HEK293 (cell line): ENCODE measurements at regions not wholly inside any gene's neighbourhood (a gene's known extent, or its start where the extent isn't known, plus 50 kb on each side); places are given as distances from the start of the nearest gene placed in this dataset.

Source experiments
- KLF8 ChIP-seq: fragments of 450-650 bp; formaldehyde crosslinking; IDR thresholded peaks from 2 replicates; pipeline ENCODE4 v1.5.1; 2016; ENCODE audit warnings: missing biosample characterization, missing genetic modification characterization
- REPIN1 ChIP-seq: fragments of 450-650 bp; formaldehyde crosslinking; IDR thresholded peaks from 2 replicates; pipeline ENCODE4 v1.5.1; 2017; ENCODE audit warnings: missing biosample characterization, missing genetic modification characterization, low read depth
- SP2 ChIP-seq: fragments of 450-650 bp; formaldehyde crosslinking; IDR thresholded peaks from 2 replicates; pipeline ENCODE4 v1.5.1; 2016; ENCODE audit warnings: missing biosample characterization, missing genetic modification characterization
- ZBTB1 ChIP-seq: fragments of 450-650 bp; formaldehyde crosslinking; IDR thresholded peaks from 2 replicates; pipeline ENCODE4 v1.5.1; 2016; ENCODE audit warnings: missing biosample characterization, missing genetic modification characterization
- ZBTB17 ChIP-seq: fragments of 450-650 bp; formaldehyde crosslinking; IDR thresholded peaks from 2 replicates; pipeline ENCODE4 v1.5.1; 2016; ENCODE audit warnings: missing biosample characterization, missing genetic modification characterization
- ZFP3 ChIP-seq: fragments of 450-650 bp; formaldehyde crosslinking; IDR thresholded peaks from 2 replicates; pipeline ENCODE4 v1.5.1; 2016; ENCODE audit warnings: low read depth, missing biosample characterization, missing genetic modification characterization
- ZNF114 ChIP-seq: fragments of 450-650 bp; formaldehyde crosslinking; IDR thresholded peaks from 2 replicates; pipeline ENCODE4 v1.5.0; 2017; ENCODE audit warnings: missing biosample characterization, missing genetic modification characterization
- ZNF121 ChIP-seq: fragments of 450-650 bp; formaldehyde crosslinking; IDR thresholded peaks from 2 replicates; pipeline ENCODE4 v1.5.1; 2016; ENCODE audit warnings: missing biosample characterization, missing genetic modification characterization
- ZNF133 ChIP-seq: fragments of 450-650 bp; formaldehyde crosslinking; IDR thresholded peaks from 2 replicates; pipeline ENCODE4 v1.5.1; 2016; ENCODE audit warnings: missing biosample characterization, missing genetic modification characterization
- ZNF248 ChIP-seq: fragments of 450-650 bp; formaldehyde crosslinking; IDR thresholded peaks from 2 replicates; pipeline ENCODE4 v1.5.1; 2017; ENCODE audit warnings: missing biosample characterization, missing genetic modification characterization
- ZNF266 ChIP-seq: fragments of 450-650 bp; formaldehyde crosslinking; IDR thresholded peaks from 2 replicates; pipeline ENCODE4 v1.5.1; 2016; ENCODE audit warnings: missing biosample characterization, missing genetic modification characterization, low read depth
- ZNF324 ChIP-seq: fragments of 450-650 bp; formaldehyde crosslinking; IDR thresholded peaks from 2 replicates; pipeline ENCODE4 v1.5.1; 2016; ENCODE audit warnings: missing biosample characterization, missing genetic modification characterization
- ZNF596 ChIP-seq: fragments of 450-650 bp; IDR thresholded peaks from 2 replicates; pipeline ENCODE4 v1.5.0; 2018; ENCODE audit warnings: missing biosample characterization, mild to moderate bottlenecking, missing genetic modification characterization, moderate library complexity
- ZNF626 ChIP-seq: fragments of 450-650 bp; sonication (Bioruptor Pico); formaldehyde crosslinking; IDR thresholded peaks from 2 replicates; pipeline ENCODE4 v1.5.1; 2018; ENCODE audit warnings: missing biosample characterization, missing genetic modification characterization, inconsistent platforms
- ZNF837 ChIP-seq: fragments of 450-650 bp; formaldehyde crosslinking; IDR thresholded peaks from 2 replicates; pipeline ENCODE4 v1.5.1; 2016; ENCODE audit warnings: missing biosample characterization, missing genetic modification characterization
- TF ChIP-seq, protein P1 (sequence below): fragments of 450-650 bp; formaldehyde crosslinking; IDR thresholded peaks from 2 replicates; pipeline ENCODE4 v1.5.1; 2016; ENCODE audit warnings: missing biosample characterization, missing genetic modification characterization, borderline replicate concordance
- TF ChIP-seq, protein P2 (sequence below): fragments of 450-650 bp; formaldehyde crosslinking; IDR thresholded peaks from 2 replicates; pipeline ENCODE4 v1.5.1; 2016; ENCODE audit warnings: missing biosample characterization, missing genetic modification characterization
- TF ChIP-seq, protein P3 (sequence below): fragments of 450-650 bp; formaldehyde crosslinking; IDR thresholded peaks from 2 replicates; pipeline ENCODE4; 2016; ENCODE audit warnings: missing biosample characterization, missing genetic modification characterization
- TF ChIP-seq, protein P4 (sequence below): fragments of 450-650 bp; formaldehyde crosslinking; IDR thresholded peaks from 2 replicates; pipeline ENCODE4 v1.5.1; 2017; ENCODE audit warnings: missing biosample characterization, missing genetic modification characterization
- TF ChIP-seq, protein P5 (sequence below): fragments of 450-650 bp; formaldehyde crosslinking; conservative IDR thresholded peaks from 2 replicates; pipeline ENCODE4 v1.5.1; 2016; ENCODE audit warnings: low read depth, missing biosample characterization, missing genetic modification characterization
- TF ChIP-seq, protein P6 (sequence below): fragments of 450-650 bp; formaldehyde crosslinking; optimal IDR thresholded peaks from 2 replicates; pipeline ENCODE3; 2016; ENCODE audit warnings: missing biosample characterization, mild to moderate bottlenecking, missing genetic modification characterization
- TF ChIP-seq, protein P7 (sequence below): fragments of 450-650 bp; formaldehyde crosslinking; IDR thresholded peaks from 2 replicates; pipeline ENCODE4 v1.5.1; 2016; ENCODE audit warnings: missing biosample characterization, missing genetic modification characterization

DNA sequence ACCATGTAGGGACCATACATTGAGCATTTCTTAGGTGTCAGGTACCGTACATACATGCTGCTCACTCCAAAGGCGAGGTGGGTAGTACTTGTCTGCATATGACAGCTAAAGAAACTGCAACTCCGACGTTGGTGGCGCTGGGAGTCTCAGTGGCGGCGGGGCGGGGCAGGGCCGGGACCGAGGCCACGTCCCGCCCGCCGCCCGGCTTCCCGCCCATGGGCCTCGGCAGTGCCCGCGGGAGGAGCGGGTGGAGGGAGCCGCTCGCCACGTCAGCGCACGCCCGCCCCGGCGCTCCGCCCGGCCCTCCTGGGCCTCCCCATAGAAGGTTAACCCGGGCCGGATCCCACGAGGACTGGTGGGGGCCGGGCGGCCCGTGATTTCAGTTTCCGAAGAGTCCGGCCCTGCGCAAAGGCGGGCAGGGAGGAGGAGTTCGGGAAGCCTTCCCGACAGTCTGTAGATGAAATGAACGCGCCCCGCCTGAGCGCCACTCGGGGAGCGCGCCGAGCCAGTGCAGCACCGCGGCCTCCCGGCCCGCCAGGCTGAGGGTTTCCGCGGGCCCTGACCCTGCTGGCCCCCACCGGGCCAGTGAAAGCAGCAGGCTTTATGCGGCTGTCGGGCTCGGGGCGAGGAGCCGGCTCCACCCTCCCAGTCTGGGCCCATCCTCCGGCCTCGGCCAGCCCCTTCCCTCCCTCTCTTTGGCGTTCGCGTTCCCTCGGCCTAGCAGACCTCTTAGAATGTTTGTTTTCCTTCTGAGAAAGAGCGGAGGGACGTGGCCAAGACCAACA lies 119.9 kb upstream of the JUN start (continued):
- TF ChIP-seq SP2 (tag by site-specific recombination): peak; percentile 84
- TF ChIP-seq, protein P1, sequence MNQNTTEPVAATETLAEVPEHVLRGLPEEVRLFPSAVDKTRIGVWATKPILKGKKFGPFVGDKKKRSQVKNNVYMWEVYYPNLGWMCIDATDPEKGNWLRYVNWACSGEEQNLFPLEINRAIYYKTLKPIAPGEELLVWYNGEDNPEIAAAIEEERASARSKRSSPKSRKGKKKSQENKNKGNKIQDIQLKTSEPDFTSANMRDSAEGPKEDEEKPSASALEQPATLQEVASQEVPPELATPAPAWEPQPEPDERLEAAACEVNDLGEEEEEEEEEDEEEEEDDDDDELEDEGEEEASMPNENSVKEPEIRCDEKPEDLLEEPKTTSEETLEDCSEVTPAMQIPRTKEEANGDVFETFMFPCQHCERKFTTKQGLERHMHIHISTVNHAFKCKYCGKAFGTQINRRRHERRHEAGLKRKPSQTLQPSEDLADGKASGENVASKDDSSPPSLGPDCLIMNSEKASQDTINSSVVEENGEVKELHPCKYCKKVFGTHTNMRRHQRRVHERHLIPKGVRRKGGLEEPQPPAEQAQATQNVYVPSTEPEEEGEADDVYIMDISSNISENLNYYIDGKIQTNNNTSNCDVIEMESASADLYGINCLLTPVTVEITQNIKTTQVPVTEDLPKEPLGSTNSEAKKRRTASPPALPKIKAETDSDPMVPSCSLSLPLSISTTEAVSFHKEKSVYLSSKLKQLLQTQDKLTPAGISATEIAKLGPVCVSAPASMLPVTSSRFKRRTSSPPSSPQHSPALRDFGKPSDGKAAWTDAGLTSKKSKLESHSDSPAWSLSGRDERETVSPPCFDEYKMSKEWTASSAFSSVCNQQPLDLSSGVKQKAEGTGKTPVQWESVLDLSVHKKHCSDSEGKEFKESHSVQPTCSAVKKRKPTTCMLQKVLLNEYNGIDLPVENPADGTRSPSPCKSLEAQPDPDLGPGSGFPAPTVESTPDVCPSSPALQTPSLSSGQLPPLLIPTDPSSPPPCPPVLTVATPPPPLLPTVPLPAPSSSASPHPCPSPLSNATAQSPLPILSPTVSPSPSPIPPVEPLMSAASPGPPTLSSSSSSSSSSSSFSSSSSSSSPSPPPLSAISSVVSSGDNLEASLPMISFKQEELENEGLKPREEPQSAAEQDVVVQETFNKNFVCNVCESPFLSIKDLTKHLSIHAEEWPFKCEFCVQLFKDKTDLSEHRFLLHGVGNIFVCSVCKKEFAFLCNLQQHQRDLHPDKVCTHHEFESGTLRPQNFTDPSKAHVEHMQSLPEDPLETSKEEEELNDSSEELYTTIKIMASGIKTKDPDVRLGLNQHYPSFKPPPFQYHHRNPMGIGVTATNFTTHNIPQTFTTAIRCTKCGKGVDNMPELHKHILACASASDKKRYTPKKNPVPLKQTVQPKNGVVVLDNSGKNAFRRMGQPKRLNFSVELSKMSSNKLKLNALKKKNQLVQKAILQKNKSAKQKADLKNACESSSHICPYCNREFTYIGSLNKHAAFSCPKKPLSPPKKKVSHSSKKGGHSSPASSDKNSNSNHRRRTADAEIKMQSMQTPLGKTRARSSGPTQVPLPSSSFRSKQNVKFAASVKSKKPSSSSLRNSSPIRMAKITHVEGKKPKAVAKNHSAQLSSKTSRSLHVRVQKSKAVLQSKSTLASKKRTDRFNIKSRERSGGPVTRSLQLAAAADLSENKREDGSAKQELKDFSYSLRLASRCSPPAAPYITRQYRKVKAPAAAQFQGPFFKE (tag by site-specific recombination): no peak
- peak; percentile 23; the same call in 1 of the 2 replicates for TF ChIP-seq ZNF596 (tag by site-specific recombination)
- TF ChIP-seq, protein P2, sequence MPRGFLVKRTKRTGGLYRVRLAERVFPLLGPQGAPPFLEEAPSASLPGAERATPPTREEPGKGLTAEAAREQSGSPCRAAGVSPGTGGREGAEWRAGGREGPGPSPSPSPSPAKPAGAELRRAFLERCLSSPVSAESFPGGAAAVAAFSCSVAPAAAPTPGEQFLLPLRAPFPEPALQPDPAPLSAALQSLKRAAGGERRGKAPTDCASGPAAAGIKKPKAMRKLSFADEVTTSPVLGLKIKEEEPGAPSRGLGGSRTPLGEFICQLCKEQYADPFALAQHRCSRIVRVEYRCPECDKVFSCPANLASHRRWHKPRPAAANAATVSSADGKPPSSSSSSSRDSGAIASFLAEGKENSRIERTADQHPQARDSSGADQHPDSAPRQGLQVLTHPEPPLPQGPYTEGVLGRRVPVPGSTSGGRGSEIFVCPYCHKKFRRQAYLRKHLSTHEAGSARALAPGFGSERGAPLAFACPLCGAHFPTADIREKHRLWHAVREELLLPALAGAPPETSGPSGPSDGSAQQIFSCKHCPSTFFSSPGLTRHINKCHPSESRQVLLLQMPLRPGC (tag by site-specific recombination): no peak
- no peak for TF ChIP-seq ZFP3 (tag by site-specific recombination)
- no peak for TF ChIP-seq ZNF837 (tag by site-specific recombination)
- TF ChIP-seq, protein P3, sequence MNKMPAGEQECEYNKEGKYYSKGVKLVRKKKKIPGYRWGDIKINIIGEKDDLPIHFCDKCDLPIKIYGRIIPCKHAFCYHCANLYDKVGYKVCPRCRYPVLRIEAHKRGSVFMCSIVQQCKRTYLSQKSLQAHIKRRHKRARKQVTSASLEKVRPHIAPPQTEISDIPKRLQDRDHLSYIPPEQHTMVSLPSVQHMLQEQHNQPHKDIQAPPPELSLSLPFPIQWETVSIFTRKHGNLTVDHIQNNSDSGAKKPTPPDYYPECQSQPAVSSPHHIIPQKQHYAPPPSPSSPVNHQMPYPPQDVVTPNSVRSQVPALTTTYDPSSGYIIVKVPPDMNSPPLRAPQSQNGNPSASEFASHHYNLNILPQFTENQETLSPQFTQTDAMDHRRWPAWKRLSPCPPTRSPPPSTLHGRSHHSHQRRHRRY (tag by site-specific recombination): no peak
- TF ChIP-seq ZNF114 (tag by site-specific recombination): no peak
- no peak for TF ChIP-seq ZNF266
- TF ChIP-seq KLF8 (tag by site-specific recombination): peak; percentile 42; the same call in 1 of the 2 replicates
- TF ChIP-seq REPIN1 (tag by site-specific recombination): no peak
- TF ChIP-seq, protein P4, sequence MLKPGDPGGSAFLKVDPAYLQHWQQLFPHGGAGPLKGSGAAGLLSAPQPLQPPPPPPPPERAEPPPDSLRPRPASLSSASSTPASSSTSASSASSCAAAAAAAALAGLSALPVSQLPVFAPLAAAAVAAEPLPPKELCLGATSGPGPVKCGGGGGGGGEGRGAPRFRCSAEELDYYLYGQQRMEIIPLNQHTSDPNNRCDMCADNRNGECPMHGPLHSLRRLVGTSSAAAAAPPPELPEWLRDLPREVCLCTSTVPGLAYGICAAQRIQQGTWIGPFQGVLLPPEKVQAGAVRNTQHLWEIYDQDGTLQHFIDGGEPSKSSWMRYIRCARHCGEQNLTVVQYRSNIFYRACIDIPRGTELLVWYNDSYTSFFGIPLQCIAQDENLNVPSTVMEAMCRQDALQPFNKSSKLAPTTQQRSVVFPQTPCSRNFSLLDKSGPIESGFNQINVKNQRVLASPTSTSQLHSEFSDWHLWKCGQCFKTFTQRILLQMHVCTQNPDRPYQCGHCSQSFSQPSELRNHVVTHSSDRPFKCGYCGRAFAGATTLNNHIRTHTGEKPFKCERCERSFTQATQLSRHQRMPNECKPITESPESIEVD (tag by site-specific recombination): no peak
- no peak for TF ChIP-seq ZNF324 (tag by site-specific recombination)
- no peak for TF ChIP-seq ZNF133 (tag by site-specific recombination)
- TF ChIP-seq, protein P5, sequence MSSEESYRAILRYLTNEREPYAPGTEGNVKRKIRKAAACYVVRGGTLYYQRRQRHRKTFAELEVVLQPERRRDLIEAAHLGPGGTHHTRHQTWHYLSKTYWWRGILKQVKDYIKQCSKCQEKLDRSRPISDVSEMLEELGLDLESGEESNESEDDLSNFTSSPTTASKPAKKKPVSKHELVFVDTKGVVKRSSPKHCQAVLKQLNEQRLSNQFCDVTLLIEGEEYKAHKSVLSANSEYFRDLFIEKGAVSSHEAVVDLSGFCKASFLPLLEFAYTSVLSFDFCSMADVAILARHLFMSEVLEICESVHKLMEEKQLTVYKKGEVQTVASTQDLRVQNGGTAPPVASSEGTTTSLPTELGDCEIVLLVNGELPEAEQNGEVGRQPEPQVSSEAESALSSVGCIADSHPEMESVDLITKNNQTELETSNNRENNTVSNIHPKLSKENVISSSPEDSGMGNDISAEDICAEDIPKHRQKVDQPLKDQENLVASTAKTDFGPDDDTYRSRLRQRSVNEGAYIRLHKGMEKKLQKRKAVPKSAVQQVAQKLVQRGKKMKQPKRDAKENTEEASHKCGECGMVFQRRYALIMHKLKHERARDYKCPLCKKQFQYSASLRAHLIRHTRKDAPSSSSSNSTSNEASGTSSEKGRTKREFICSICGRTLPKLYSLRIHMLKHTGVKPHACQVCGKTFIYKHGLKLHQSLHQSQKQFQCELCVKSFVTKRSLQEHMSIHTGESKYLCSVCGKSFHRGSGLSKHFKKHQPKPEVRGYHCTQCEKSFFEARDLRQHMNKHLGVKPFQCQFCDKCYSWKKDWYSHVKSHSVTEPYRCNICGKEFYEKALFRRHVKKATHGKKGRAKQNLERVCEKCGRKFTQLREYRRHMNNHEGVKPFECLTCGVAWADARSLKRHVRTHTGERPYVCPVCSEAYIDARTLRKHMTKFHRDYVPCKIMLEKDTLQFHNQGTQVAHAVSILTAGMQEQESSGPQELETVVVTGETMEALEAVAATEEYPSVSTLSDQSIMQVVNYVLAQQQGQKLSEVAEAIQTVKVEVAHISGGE (tag by site-specific recombination): peak; percentile 76
- no peak for TF ChIP-seq ZNF248
- no peak for TF ChIP-seq ZBTB1 (tag by site-specific recombination)
- no peak for TF ChIP-seq ZNF626 (tag by site-specific recombination)
- peak; percentile 75 for TF ChIP-seq ZBTB17
- TF ChIP-seq ZNF121 (tag by site-specific recombination): no peak
- TF ChIP-seq, protein P6, sequence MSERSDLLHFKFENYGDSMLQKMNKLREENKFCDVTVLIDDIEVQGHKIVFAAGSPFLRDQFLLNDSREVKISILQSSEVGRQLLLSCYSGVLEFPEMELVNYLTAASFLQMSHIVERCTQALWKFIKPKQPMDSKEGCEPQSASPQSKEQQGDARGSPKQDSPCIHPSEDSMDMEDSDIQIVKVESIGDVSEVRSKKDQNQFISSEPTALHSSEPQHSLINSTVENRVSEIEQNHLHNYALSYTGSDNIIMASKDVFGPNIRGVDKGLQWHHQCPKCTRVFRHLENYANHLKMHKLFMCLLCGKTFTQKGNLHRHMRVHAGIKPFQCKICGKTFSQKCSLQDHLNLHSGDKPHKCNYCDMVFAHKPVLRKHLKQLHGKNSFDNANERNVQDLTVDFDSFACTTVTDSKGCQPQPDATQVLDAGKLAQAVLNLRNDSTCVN (tag by site-specific recombination): peak; percentile 94
- TF ChIP-seq, protein P7, sequence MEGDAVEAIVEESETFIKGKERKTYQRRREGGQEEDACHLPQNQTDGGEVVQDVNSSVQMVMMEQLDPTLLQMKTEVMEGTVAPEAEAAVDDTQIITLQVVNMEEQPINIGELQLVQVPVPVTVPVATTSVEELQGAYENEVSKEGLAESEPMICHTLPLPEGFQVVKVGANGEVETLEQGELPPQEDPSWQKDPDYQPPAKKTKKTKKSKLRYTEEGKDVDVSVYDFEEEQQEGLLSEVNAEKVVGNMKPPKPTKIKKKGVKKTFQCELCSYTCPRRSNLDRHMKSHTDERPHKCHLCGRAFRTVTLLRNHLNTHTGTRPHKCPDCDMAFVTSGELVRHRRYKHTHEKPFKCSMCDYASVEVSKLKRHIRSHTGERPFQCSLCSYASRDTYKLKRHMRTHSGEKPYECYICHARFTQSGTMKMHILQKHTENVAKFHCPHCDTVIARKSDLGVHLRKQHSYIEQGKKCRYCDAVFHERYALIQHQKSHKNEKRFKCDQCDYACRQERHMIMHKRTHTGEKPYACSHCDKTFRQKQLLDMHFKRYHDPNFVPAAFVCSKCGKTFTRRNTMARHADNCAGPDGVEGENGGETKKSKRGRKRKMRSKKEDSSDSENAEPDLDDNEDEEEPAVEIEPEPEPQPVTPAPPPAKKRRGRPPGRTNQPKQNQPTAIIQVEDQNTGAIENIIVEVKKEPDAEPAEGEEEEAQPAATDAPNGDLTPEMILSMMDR: no peak
